ENCODE measurements at regions not wholly inside any gene's neighbourhood (a gene's known extent, or its start where the extent isn't known, plus 50 kb on each side); places are given as distances from the start of the nearest gene placed in this dataset.
"Not testable (repeated sequence)": the region's sequence is repeated elsewhere in the genome, so short reads cannot be mapped to it uniquely, and the experiment has no call there.

- not testable (repeated sequence) for H3K27me3 Mint-ChIP-seq; H3K4me3 Mint-ChIP-seq; DNase-seq (ENCODE audit: low spot score); H3K27ac Mint-ChIP-seq; ATAC-seq; H3K4me1 Mint-ChIP-seq (ENCODE audit: low read depth in 2 of 2); H3K36me3 Mint-ChIP-seq
- H3K9me3 Mint-ChIP-seq, result peaks cover 10% of the 10 kb centered on the region
These were observed 364.1 kb downstream of the ZNF248 start for GRCh38 chr10:37493185-37493796.

GRCh38 chr10:37490266-37490665 is 364.9 kb downstream of the ANKRD30A start:
- H3K36me3 Mint-ChIP-seq, result no peaks in the 10 kb centered on the region
- no peaks in the 10 kb centered on the region for H3K4me1 Mint-ChIP-seq (ENCODE audit: low read depth in 2 of 2)
- DNase-seq (ENCODE audit: low spot score), result no peak
- H3K27me3 Mint-ChIP-seq, result no peaks in the 10 kb centered on the region
- ATAC-seq, result no peak
- H3K9me3 Mint-ChIP-seq, result peaks cover 7% of the 10 kb centered on the region
- no peak overlapping the region for H3K4me3 Mint-ChIP-seq
- no peak overlapping the region for H3K27ac Mint-ChIP-seq

- Mint-ChIP-seq H3K36me3 (no peaks in the 10 kb centered on the region), H3K27me3 (no peaks in the 10 kb centered on the region), H3K9me3 (peaks cover 7% of the 10 kb centered on the region), H3K4me1 (ENCODE audit: low read depth in 2 of 2) (no peaks in the 10 kb centered on the region), H3K4me3 (no peak overlapping the region), H3K27ac (no peak overlapping the region)
- DNase-seq (ENCODE audit: low spot score), result no peak
- no peak for ATAC-seq
These were observed 364.2 kb downstream of the ANKRD30A start for GRCh38 chr10:37489658-37490003.

- ATAC-seq, result no peak
- Mint-ChIP-seq H3K27me3 (no peaks in the 10 kb centered on the region), H3K4me1 (ENCODE audit: low read depth in 2 of 2) (no peaks in the 10 kb centered on the region), H3K27ac (no peak overlapping the region), H3K4me3 (no peak overlapping the region), H3K36me3 (no peaks in the 10 kb centered on the region), H3K9me3 (peaks cover 7% of the 10 kb centered on the region)
- DNase-seq (ENCODE audit: low spot score), result no peak
These were observed 363.6 kb downstream of the ANKRD30A start for GRCh38 chr10:37488792-37489657.

- not testable (repeated sequence) for DNase-seq (ENCODE audit: low spot score); H3K4me1 Mint-ChIP-seq (ENCODE audit: low read depth in 2 of 2); H3K4me3 Mint-ChIP-seq; H3K36me3 Mint-ChIP-seq; H3K9me3 Mint-ChIP-seq; H3K27me3 Mint-ChIP-seq; ATAC-seq; H3K27ac Mint-ChIP-seq
These were observed 355.2 kb downstream of the ANKRD30A start for GRCh38 chr10:37480596-37480995.

GRCh38 chr10:37479469-37479868 is 354.1 kb downstream of the ANKRD30A start:
- H3K4me3 Mint-ChIP-seq, result no peak overlapping the region
- ATAC-seq (no peak), DNase-seq (ENCODE audit: low spot score) (no peak)
- H3K27me3 Mint-ChIP-seq, result no peaks in the 10 kb centered on the region
- no peaks in the 10 kb centered on the region for H3K4me1 Mint-ChIP-seq (ENCODE audit: low read depth in 2 of 2)
- H3K9me3 Mint-ChIP-seq, result peaks cover 6% of the 10 kb centered on the region
- no peaks in the 10 kb centered on the region for H3K36me3 Mint-ChIP-seq
- H3K27ac Mint-ChIP-seq, result no peak overlapping the region

GRCh38 chr10:37478381-37478780 is 353.0 kb downstream of the ANKRD30A start:
- no peaks in the 10 kb centered on the region for H3K27me3 Mint-ChIP-seq
- DNase-seq (ENCODE audit: low spot score) (no peak), ATAC-seq (no peak)
- peaks cover 6% of the 10 kb centered on the region for H3K9me3 Mint-ChIP-seq
- no peaks in the 10 kb centered on the region for H3K36me3 Mint-ChIP-seq
- no peak overlapping the region for H3K4me3 Mint-ChIP-seq
- no peak overlapping the region for H3K27ac Mint-ChIP-seq
- H3K4me1 Mint-ChIP-seq (ENCODE audit: low read depth in 2 of 2), result no peaks in the 10 kb centered on the region

GRCh38 chr10:37476285-37476684 is 350.9 kb downstream of the ANKRD30A start:
- Mint-ChIP-seq H3K4me1 (ENCODE audit: low read depth in 2 of 2) (no peaks in the 10 kb centered on the region), H3K4me3 (no peak overlapping the region), H3K27ac (no peak overlapping the region), H3K36me3 (no peaks in the 10 kb centered on the region), H3K9me3 (peaks cover 7% of the 10 kb centered on the region), H3K27me3 (no peaks in the 10 kb centered on the region)
- DNase-seq (ENCODE audit: low spot score), result no peak
- no peak for ATAC-seq

- no peak for DNase-seq (ENCODE audit: low spot score)
- Mint-ChIP-seq H3K4me1 (ENCODE audit: low read depth in 2 of 2) (no peaks in the 10 kb centered on the region), H3K27ac (no peak overlapping the region), H3K4me3 (no peak overlapping the region), H3K27me3 (no peaks in the 10 kb centered on the region), H3K36me3 (peaks cover 10% of the 10 kb centered on the region), H3K9me3 (peaks cover 14% of the 10 kb centered on the region)
- ATAC-seq, result no peak
These were observed 349.2 kb downstream of the ANKRD30A start for GRCh38 chr10:37474645-37475044.

- Mint-ChIP-seq H3K9me3 (peaks cover 14% of the 10 kb centered on the region), H3K4me1 (ENCODE audit: low read depth in 2 of 2) (no peaks in the 10 kb centered on the region)
These were observed 348.5 kb downstream of the ANKRD30A start for GRCh38 chr10:37473906-37474305.

GRCh38 chr10:37467246-37467645 is 341.8 kb downstream of the ANKRD30A start:
- no peak overlapping the region for H3K4me3 Mint-ChIP-seq
- H3K4me1 Mint-ChIP-seq (ENCODE audit: low read depth in 2 of 2), result no peaks in the 10 kb centered on the region
- DNase-seq (ENCODE audit: low spot score) (no peak), ATAC-seq (no peak)
- H3K9me3 Mint-ChIP-seq, result peaks cover 17% of the 10 kb centered on the region
- peaks cover 11% of the 10 kb centered on the region for H3K36me3 Mint-ChIP-seq
- no peak overlapping the region for H3K27ac Mint-ChIP-seq
- H3K27me3 Mint-ChIP-seq, result no peaks in the 10 kb centered on the region

More at GRCh38 chr10:37473906-37474305, 348.5 kb downstream of the ANKRD30A start:
- Mint-ChIP-seq H3K27me3 (no peaks in the 10 kb centered on the region), H3K36me3 (peaks cover 11% of the 10 kb centered on the region), H3K4me3 (no peak overlapping the region), H3K27ac (no peak overlapping the region)
- DNase-seq (ENCODE audit: low spot score), result no peak
- no peak for ATAC-seq

- DNase-seq (ENCODE audit: low spot score) (no peak), ATAC-seq (no peak)
- Mint-ChIP-seq H3K27me3 (no peaks in the 10 kb centered on the region), H3K4me3 (no peak overlapping the region), H3K36me3 (peaks cover 5% of the 10 kb centered on the region), H3K9me3 (peaks cover 18% of the 10 kb centered on the region), H3K27ac (no peak overlapping the region), H3K4me1 (ENCODE audit: low read depth in 2 of 2) (no peaks in the 10 kb centered on the region)
These were observed 331.1 kb downstream of the ANKRD30A start for GRCh38 chr10:37456456-37456855.

- Mint-ChIP-seq H3K27me3 (no peaks in the 10 kb centered on the region), H3K36me3 (peaks cover 3% of the 10 kb centered on the region), H3K4me1 (ENCODE audit: low read depth in 2 of 2) (no peaks in the 10 kb centered on the region), H3K27ac (no peak overlapping the region), H3K4me3 (no peak overlapping the region), H3K9me3 (peaks cover 22% of the 10 kb centered on the region)
- DNase-seq (ENCODE audit: low spot score), result no peak
- no peak for ATAC-seq
These were observed 322.8 kb downstream of the ANKRD30A start for GRCh38 chr10:37448161-37448560.

- no peaks in the 10 kb centered on the region for H3K4me1 Mint-ChIP-seq (ENCODE audit: low read depth in 2 of 2)
- H3K36me3 Mint-ChIP-seq, result peaks cover 4% of the 10 kb centered on the region
- ATAC-seq (no peak), DNase-seq (ENCODE audit: low spot score) (no peak)
- no peak overlapping the region for H3K27ac Mint-ChIP-seq
- H3K9me3 Mint-ChIP-seq, result peaks cover 24% of the 10 kb centered on the region
- no peaks in the 10 kb centered on the region for H3K27me3 Mint-ChIP-seq
- no peak overlapping the region for H3K4me3 Mint-ChIP-seq
These were observed 317.5 kb downstream of the ANKRD30A start for GRCh38 chr10:37442882-37443281.

Data from natural killer cell treated with Interleukin-12 subunit alpha and Interleukin-12 subunit beta and Interleukin-15 and Interleukin-18, amount 100 ng/mL, for 72 hours (primary cell).